Liver (tissue), 8 donors: ENCODE measurements at regions not wholly inside any gene's neighbourhood (a gene's known extent, or its start where the extent isn't known, plus 50 kb on each side); places are given as distances from the start of the nearest gene placed in this dataset.

Source experiments
- DNase-seq: peaks from one replicate; pipeline ENCODE4 v3.0.0-alpha.2; 2017; ENCODE audit warnings: low spot score
- H3K27ac ChIP-seq, 2 donors: one replicate each; pipeline ENCODE4 v1.7.0; 2013; ENCODE audit warnings: inconsistent platforms in 2 of 2, low read length in 2 of 2, control low read depth in 1 of 2, low read depth in 1 of 2, mild to moderate bottlenecking in 1 of 2
- H3K27me3 ChIP-seq, 4 donors: one replicate each; pipeline versions ENCODE4 v1.6.1 to v1.7.0; 2013; ENCODE audit warnings: low read length in 3 of 4, inconsistent platforms in 1 of 4, mild to moderate bottlenecking in 1 of 4, moderate library complexity in 1 of 4; ENCODE audit not compliant: control insufficient read depth in 4 of 4, insufficient read depth in 4 of 4
- H3K36me3 ChIP-seq, 4 donors: one replicate each; pipeline versions ENCODE4 v1.6.1 to v1.7.0; 2013; ENCODE audit warnings: low read length in 3 of 4, mild to moderate bottlenecking in 3 of 4, low read depth in 1 of 4, moderate library complexity in 1 of 4; ENCODE audit not compliant: control insufficient read depth in 4 of 4, insufficient read depth in 3 of 4
- H3K4me1 ChIP-seq, 4 donors: one replicate each; pipeline versions ENCODE4 v1.6.1 to v1.7.0; 2013; ENCODE audit warnings: low read length in 3 of 4, mild to moderate bottlenecking in 3 of 4, moderate library complexity in 1 of 4; ENCODE audit not compliant: control insufficient read depth in 4 of 4, insufficient read depth in 4 of 4
- H3K4me3 ChIP-seq, 3 donors: one replicate each; pipeline versions ENCODE4 v1.6.1 to v1.7.0; 2013; ENCODE audit warnings: low read length in 3 of 3, control low read depth in 1 of 3, low read depth in 1 of 3, mild to moderate bottlenecking in 1 of 3
- H3K9ac ChIP-seq, 2 donors: one replicate each; pipeline ENCODE4 v1.7.0; 2013; ENCODE audit warnings: low read length in 2 of 2, mild to moderate bottlenecking in 2 of 2, moderate library complexity in 2 of 2, control low read depth in 1 of 2, low read depth in 1 of 2
- H3K9me3 ChIP-seq, 4 donors: one replicate each; pipeline versions ENCODE4 v1.6.1 to v1.7.0; 2013; ENCODE audit warnings: low read length in 3 of 4; ENCODE audit not compliant: control insufficient read depth in 4 of 4
- EGR1 ChIP-seq, 2 donors: IDR thresholded peaks; 2 replicates each; pipeline ENCODE4 v1.6.1; 2016 to 2018; ENCODE audit warnings: antibody characterized with exemption in 2 of 2, low read depth in 2 of 2
- FOXA1 ChIP-seq: IDR thresholded peaks from 2 replicates; pipeline ENCODE4 v1.6.1; 2016; ENCODE audit warnings: antibody characterized with exemption
- FOXA2 ChIP-seq: IDR thresholded peaks from 2 replicates; pipeline ENCODE4 v1.6.1; 2016; ENCODE audit warnings: antibody characterized with exemption
- GABPA ChIP-seq, 2 donors: IDR thresholded peaks in 1 of 2; conservative IDR thresholded peaks in 1 of 2; 2 replicates each; pipeline ENCODE4 v1.6.1; 2016; ENCODE audit warnings: antibody characterized with exemption in 2 of 2, mild to moderate bottlenecking in 1 of 2, moderate library complexity in 1 of 2
- HNF4A ChIP-seq, 2 donors: conservative IDR thresholded peaks; 2 replicates each; pipeline ENCODE4 v1.6.1; 2016; ENCODE audit warnings: antibody characterized with exemption in 2 of 2, mild to moderate bottlenecking in 2 of 2
- HNF4G ChIP-seq: IDR thresholded peaks from 2 replicates; pipeline ENCODE4 v1.6.1; 2016; ENCODE audit warnings: antibody characterized with exemption
- JUND ChIP-seq, 2 donors: IDR thresholded peaks; 2 replicates each; pipeline ENCODE4 v1.6.1; 2016; ENCODE audit warnings: antibody characterized with exemption in 2 of 2
- NR2F2 ChIP-seq: IDR thresholded peaks from 2 replicates; pipeline ENCODE4 v1.6.1; 2016; ENCODE audit warnings: antibody characterized with exemption
- RAD21 ChIP-seq, 2 donors: IDR thresholded peaks; 2 replicates each; pipeline ENCODE4 v1.6.1; 2016; ENCODE audit warnings: antibody characterized with exemption in 2 of 2, mild to moderate bottlenecking in 2 of 2
- RXRA ChIP-seq, 2 donors: IDR thresholded peaks; 2 replicates each; pipeline ENCODE4 v1.6.1; 2017 to 2018; ENCODE audit warnings: antibody characterized with exemption in 2 of 2, mild to moderate bottlenecking in 1 of 2
- SP1 ChIP-seq: IDR thresholded peaks from 2 replicates; pipeline ENCODE4 v1.6.1; 2018; ENCODE audit warnings: antibody characterized with exemption, mild to moderate bottlenecking
- TAF1 ChIP-seq: conservative IDR thresholded peaks from 2 replicates; pipeline ENCODE4 v1.6.1; 2016; ENCODE audit warnings: antibody characterized with exemption, mild to moderate bottlenecking
- YY1 ChIP-seq: IDR thresholded peaks from 2 replicates; pipeline ENCODE4 v1.6.1; 2016; ENCODE audit warnings: antibody characterized with exemption, mild to moderate bottlenecking
- WGBS: extraction: QIAGEN DNeasy Blood & Tissue Kit; methylation state at CpG from one replicate; pipeline ENCODE4 v1.1.7; 2013; 5-methylcytosine and 5-hydroxymethylcytosine counted together
- TF ChIP-seq, protein P1 (sequence below): IDR thresholded peaks from 2 replicates; pipeline ENCODE4 v1.6.1; 2016; ENCODE audit warnings: antibody characterized with exemption
- TF ChIP-seq, protein P2 (sequence below): IDR thresholded peaks from 2 replicates; pipeline ENCODE4 v1.6.1; 2016; ENCODE audit warnings: antibody characterized with exemption
- TF ChIP-seq, protein P3 (sequence below): IDR thresholded peaks from 2 replicates; pipeline ENCODE4 v1.6.1; 2016; ENCODE audit warnings: antibody characterized with exemption, mild to moderate bottlenecking
- TF ChIP-seq, protein P4 (sequence below): fragments of 150-350 bp; IDR thresholded peaks from 2 replicates; pipeline ENCODE4 v1.5.1; 2017; ENCODE audit warnings: improper control_type of control experiment, low read depth, low read length; ENCODE audit not compliant: missing input control
- TF ChIP-seq, protein P5 (sequence below): IDR thresholded peaks from 2 replicates; pipeline ENCODE4 v1.6.1; 2016; ENCODE audit warnings: antibody characterized with exemption
- donor health status: healthy.
- donor health status: healthy.
- donor health status: healthy.
- donor health status: healthy.
- donor health status: healthy.

DNA sequence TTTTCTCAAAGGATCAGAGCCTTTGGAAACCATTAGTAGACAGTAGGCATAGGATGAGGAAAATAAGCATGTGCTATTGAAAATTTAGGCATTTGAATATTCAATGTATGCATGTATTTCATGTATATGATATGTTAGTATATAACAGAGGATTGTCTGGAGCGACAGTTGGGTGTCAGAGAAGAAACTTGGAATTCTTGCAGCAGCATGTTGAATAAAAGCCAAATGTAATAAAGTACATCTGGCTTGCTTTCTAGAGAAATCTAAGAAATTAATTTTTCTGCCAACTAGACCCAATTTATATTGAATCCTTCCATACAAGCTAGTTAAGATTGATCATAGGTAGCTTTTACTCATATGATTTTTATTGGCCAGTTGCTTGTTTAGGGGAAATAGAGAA, 578.8 kb downstream of the CDH11 start:
- Histone ChIP-seq H3K27ac (no peak overlapping the region), H3K36me3 (no peaks in the 10 kb centered on the region), H3K4me3 (no peak overlapping the region), H3K27me3 (no peaks in the 10 kb centered on the region), H3K9ac (no peak overlapping the region), H3K4me1 (no peaks in the 10 kb centered on the region), H3K9me3 (no peaks in the 10 kb centered on the region)
- TF ChIP-seq SP1 (no peak), NR2F2 (no peak), EGR1 (IDR thresholded peaks at IDR 0.05; ENCODE audit: low read depth in 2 of 2) (no peak), JUND (IDR thresholded peaks at IDR 0.05) (no peak), TAF1 (no peak), FOXA1 (no peak), RAD21 (IDR thresholded peaks at IDR 0.05) (no peak), YY1 (no peak), GABPA (IDR thresholded peaks at IDR 0.05 in 1 of 2, conservative IDR thresholded peaks at IDR 0.05 in 1 of 2) (no peak), RXRA (IDR thresholded peaks at IDR 0.05) (no peak), HNF4G (no peak), FOXA2 (no peak)
- TF ChIP-seq, protein P1, sequence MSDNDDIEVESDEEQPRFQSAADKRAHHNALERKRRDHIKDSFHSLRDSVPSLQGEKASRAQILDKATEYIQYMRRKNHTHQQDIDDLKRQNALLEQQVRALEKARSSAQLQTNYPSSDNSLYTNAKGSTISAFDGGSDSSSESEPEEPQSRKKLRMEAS: no peak
- TF ChIP-seq, protein P2, sequence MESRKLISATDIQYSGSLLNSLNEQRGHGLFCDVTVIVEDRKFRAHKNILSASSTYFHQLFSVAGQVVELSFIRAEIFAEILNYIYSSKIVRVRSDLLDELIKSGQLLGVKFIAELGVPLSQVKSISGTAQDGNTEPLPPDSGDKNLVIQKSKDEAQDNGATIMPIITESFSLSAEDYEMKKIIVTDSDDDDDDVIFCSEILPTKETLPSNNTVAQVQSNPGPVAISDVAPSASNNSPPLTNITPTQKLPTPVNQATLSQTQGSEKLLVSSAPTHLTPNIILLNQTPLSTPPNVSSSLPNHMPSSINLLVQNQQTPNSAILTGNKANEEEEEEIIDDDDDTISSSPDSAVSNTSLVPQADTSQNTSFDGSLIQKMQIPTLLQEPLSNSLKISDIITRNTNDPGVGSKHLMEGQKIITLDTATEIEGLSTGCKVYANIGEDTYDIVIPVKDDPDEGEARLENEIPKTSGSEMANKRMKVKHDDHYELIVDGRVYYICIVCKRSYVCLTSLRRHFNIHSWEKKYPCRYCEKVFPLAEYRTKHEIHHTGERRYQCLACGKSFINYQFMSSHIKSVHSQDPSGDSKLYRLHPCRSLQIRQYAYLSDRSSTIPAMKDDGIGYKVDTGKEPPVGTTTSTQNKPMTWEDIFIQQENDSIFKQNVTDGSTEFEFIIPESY: no peak
- TF ChIP-seq, protein P3, sequence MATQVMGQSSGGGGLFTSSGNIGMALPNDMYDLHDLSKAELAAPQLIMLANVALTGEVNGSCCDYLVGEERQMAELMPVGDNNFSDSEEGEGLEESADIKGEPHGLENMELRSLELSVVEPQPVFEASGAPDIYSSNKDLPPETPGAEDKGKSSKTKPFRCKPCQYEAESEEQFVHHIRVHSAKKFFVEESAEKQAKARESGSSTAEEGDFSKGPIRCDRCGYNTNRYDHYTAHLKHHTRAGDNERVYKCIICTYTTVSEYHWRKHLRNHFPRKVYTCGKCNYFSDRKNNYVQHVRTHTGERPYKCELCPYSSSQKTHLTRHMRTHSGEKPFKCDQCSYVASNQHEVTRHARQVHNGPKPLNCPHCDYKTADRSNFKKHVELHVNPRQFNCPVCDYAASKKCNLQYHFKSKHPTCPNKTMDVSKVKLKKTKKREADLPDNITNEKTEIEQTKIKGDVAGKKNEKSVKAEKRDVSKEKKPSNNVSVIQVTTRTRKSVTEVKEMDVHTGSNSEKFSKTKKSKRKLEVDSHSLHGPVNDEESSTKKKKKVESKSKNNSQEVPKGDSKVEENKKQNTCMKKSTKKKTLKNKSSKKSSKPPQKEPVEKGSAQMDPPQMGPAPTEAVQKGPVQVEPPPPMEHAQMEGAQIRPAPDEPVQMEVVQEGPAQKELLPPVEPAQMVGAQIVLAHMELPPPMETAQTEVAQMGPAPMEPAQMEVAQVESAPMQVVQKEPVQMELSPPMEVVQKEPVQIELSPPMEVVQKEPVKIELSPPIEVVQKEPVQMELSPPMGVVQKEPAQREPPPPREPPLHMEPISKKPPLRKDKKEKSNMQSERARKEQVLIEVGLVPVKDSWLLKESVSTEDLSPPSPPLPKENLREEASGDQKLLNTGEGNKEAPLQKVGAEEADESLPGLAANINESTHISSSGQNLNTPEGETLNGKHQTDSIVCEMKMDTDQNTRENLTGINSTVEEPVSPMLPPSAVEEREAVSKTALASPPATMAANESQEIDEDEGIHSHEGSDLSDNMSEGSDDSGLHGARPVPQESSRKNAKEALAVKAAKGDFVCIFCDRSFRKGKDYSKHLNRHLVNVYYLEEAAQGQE: no peak
- TF ChIP-seq, protein P4, sequence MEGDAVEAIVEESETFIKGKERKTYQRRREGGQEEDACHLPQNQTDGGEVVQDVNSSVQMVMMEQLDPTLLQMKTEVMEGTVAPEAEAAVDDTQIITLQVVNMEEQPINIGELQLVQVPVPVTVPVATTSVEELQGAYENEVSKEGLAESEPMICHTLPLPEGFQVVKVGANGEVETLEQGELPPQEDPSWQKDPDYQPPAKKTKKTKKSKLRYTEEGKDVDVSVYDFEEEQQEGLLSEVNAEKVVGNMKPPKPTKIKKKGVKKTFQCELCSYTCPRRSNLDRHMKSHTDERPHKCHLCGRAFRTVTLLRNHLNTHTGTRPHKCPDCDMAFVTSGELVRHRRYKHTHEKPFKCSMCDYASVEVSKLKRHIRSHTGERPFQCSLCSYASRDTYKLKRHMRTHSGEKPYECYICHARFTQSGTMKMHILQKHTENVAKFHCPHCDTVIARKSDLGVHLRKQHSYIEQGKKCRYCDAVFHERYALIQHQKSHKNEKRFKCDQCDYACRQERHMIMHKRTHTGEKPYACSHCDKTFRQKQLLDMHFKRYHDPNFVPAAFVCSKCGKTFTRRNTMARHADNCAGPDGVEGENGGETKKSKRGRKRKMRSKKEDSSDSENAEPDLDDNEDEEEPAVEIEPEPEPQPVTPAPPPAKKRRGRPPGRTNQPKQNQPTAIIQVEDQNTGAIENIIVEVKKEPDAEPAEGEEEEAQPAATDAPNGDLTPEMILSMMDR: no peak
- TF ChIP-seq, protein P5, sequence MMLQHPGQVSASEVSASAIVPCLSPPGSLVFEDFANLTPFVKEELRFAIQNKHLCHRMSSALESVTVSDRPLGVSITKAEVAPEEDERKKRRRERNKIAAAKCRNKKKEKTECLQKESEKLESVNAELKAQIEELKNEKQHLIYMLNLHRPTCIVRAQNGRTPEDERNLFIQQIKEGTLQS: no peak
- DNase-seq: no peak
- WGBS: 73% methylated on average over 1 of the region's 1 CpG

DNA sequence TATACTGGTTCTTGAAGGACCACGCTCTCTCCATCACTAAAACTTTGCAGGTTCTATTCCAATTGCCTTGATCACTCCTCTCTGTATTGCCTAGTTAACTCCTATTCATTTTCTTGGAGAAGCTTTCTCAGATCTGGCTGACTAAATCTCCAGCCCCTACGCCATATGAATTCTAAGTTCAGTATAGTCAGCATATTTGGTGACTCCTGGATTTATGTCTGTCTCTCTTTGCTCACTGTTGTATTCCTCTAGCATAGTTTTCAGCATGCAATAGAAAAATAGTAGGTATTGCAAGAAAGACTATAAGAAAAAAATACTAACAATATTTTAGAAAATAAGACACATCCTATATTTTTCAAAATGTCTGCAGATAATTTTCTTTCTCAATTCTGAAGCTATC, 579.7 kb downstream of the CDH11 start:
- 85% methylated on average over 2 of the region's 2 CpGs for WGBS
- H3K36me3 ChIP-seq: no peaks in the 10 kb centered on the region
- no peaks in the 10 kb centered on the region for H3K27me3 ChIP-seq
- H3K4me1 ChIP-seq: no peaks in the 10 kb centered on the region
- H3K9me3 ChIP-seq: no peaks in the 10 kb centered on the region
- DNase-seq: no peak
- no peak overlapping the region for H3K27ac ChIP-seq
- H3K4me3 ChIP-seq: no peak overlapping the region
- TF ChIP-seq, protein P4: no peak
- TF ChIP-seq NR2F2 (no peak), RXRA (IDR thresholded peaks at IDR 0.05) (no peak), EGR1 (IDR thresholded peaks at IDR 0.05; ENCODE audit: low read depth in 2 of 2) (no peak), RAD21 (IDR thresholded peaks at IDR 0.05) (no peak), SP1 (no peak), JUND (IDR thresholded peaks at IDR 0.05) (no peak), HNF4G (no peak), YY1 (no peak), TAF1 (no peak), HNF4A (conservative IDR thresholded peaks at IDR 0.05) (no peak)
- TF ChIP-seq, protein P1: no peak
- TF ChIP-seq, protein P3: no peak
- H3K9ac ChIP-seq: no peak overlapping the region
